SK-N-MC (cell line): ENCODE measurements at regions not wholly inside any gene's neighbourhood (a gene's known extent, or its start where the extent isn't known, plus 50 kb on each side); places are given as distances from the start of the nearest gene placed in this dataset.

ENCODE experiments used
- DNase-seq: peaks from one replicate; pipeline ENCODE4 v3.0.0-alpha.2; 2011; ENCODE audit warnings: low read depth, low spot score
- H3K27ac ChIP-seq: fragments of 200-600 bp; sonication (generic); 2 replicates; pipeline ENCODE4 v1.5.1; 2016; ENCODE audit warnings: mixed run types
- H3K36me3 ChIP-seq: fragments of 200-600 bp; sonication (generic); 2 replicates; pipeline ENCODE4 v1.6.1; 2017; ENCODE audit warnings: antibody characterized with exemption, low read length, mixed read lengths; ENCODE audit not compliant: insufficient read depth
- H3K4me3 ChIP-seq: fragments of 200-600 bp; sonication (generic); 2 replicates; pipeline ENCODE4 v1.5.1; 2016
- H3K9ac ChIP-seq: fragments of 200-600 bp; sonication (generic); 2 replicates; pipeline ENCODE4 v1.8.0; 2017; ENCODE audit warnings: mixed run types, mixed read lengths; ENCODE audit not compliant: insufficient read length
- H3K9me3 ChIP-seq: fragments of 200-600 bp; sonication (generic); 2 replicates; pipeline ENCODE4 v1.6.1; 2017; ENCODE audit warnings: low read depth, mild to moderate bottlenecking, antibody characterized with exemption, low read length, moderate library complexity, mixed read lengths
- EZH2 ChIP-seq: fragments of 200-600 bp; sonication (generic); IDR thresholded peaks from one replicate; pipeline ENCODE4 v1.6.1; 2017; ENCODE audit warnings: antibody characterized with exemption
- FOXP2 ChIP-seq: optimal IDR thresholded peaks from 2 replicates; pipeline ENCODE3; 2011; ENCODE audit warnings: mild to moderate bottlenecking, moderate library complexity; ENCODE audit not compliant: insufficient read depth; ENCODE audit errors: extremely low read length, control extremely low read depth
- POLR2AphosphoS5 ChIP-seq: IDR thresholded peaks from 2 replicates; pipeline ENCODE4 v1.6.1; 2012; ENCODE audit warnings: mild to moderate bottlenecking, low read depth, low read length, borderline replicate concordance

DNA sequence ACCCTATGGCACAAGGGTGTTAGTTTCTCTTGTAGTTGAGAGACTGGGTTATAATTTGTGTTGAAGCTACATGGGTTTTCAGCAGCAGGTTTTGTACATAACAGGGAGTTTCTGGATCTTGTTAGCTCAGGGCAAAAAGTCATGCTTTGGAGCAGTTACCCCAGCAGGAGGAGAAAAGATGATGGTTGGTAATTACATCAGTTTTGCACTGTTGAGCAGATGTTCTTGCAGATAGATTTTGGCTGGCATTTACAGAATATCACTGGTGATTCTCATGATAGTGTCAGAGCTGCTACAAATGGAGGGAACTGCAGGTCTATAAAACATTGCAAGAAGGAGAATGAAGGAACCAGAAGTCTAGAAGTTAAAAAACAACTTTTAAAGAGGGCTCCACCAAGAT lies 215.2 kb upstream of the ATP5MC3 start:
- no peaks in the 10 kb centered on the region for H3K36me3 ChIP-seq
- no peak overlapping the region for H3K9ac ChIP-seq
- 0 out of 2 replicates have a peak overlapping the region, but pooled peaks have one; percentile 14 for H3K4me3 ChIP-seq
- H3K27ac ChIP-seq: peak overlapping the region; percentile 89
- TF ChIP-seq POLR2AphosphoS5 (no peak), FOXP2 (no peak), EZH2 (no peak)
- DNase-seq: no peak
- H3K9me3 ChIP-seq: no peaks in the 10 kb centered on the region

DNA sequence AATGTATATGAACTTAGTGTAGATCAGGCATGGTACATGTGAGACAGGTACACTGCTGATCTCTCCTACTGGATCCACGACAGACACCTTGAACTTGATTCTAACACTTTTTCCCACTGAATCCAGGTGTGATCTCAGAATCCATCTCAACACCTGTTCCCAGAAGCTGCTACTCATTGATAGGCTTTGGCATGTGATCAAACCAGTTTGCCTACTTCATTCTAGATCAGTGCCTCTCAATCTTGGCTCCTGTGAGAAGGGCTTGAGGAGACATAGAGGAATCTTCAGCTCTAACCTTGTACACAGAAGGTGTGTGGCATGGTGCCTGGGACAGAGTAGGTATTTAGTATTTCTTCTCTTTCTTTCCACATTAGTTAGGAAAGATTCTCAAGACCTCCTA lies 212.3 kb upstream of the ATP5MC3 start:
- DNase-seq: no peak
- TF ChIP-seq POLR2AphosphoS5: no peak
- TF ChIP-seq FOXP2: no peak
- TF ChIP-seq EZH2: no peak
- Histone ChIP-seq H3K4me3 (no peak overlapping the region), H3K27ac (no peak overlapping the region), H3K36me3 (no peaks in the 10 kb centered on the region), H3K9me3 (no peaks in the 10 kb centered on the region), H3K9ac (no peak overlapping the region)

DNA sequence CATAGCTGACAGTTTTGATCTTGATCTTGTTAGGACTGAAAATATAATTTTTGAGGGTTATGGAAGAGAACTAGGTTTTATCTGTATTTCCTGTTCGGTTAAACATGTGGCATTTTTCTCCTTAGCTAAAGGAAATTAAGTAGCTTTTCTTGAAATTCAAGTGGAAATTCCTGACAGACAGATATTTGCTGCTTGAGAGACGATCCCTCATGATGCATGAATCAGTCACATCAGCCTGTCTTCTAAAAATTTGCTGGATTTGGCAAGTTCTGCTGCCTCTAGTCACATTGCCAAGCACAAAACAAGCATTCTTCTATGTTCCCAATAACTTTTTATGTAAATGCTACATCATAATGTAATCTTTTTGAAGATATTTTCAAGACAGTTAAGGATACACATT lies 201.8 kb upstream of the ATP5MC3 start:
- Histone ChIP-seq H3K4me3 (peak overlapping the region; percentile 46), H3K9ac (no peak overlapping the region), H3K36me3 (no peaks in the 10 kb centered on the region), H3K9me3 (peaks cover 6% of the 10 kb centered on the region; the same call in 1 of the 2 replicates), H3K27ac (peak overlapping the region; percentile 90)
- no peak for DNase-seq
- no peak for TF ChIP-seq FOXP2
- TF ChIP-seq EZH2: no peak
- no peak for TF ChIP-seq POLR2AphosphoS5

DNA sequence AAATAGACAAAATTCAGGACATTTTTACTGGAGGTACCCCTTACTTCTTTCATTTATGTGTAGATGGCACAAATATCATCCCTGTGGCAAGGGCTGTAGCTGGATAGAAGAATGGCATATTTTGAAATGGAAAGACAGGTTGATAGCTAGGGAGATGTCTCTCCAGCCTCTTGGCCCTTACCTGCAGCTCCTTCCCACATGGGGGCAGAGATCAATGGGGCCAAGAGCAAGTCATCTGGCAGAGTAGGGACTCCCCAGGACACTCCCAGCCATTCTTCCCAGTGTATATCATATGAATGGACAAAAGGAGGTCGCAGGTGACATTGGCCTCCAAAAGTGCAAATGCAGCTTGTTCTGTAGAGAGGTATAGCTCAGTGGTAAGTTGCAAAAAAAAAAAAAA lies 192.2 kb upstream of the ATP5MC3 start:
- no peak for TF ChIP-seq EZH2
- no peak for TF ChIP-seq POLR2AphosphoS5
- TF ChIP-seq FOXP2: no peak
- Histone ChIP-seq H3K4me3 (peak overlapping the region; percentile 64), H3K9me3 (no peaks in the 10 kb centered on the region), H3K9ac (no peak overlapping the region), H3K36me3 (no peaks in the 10 kb centered on the region), H3K27ac (peak overlapping the region; percentile 98)
- no peak for DNase-seq

DNA sequence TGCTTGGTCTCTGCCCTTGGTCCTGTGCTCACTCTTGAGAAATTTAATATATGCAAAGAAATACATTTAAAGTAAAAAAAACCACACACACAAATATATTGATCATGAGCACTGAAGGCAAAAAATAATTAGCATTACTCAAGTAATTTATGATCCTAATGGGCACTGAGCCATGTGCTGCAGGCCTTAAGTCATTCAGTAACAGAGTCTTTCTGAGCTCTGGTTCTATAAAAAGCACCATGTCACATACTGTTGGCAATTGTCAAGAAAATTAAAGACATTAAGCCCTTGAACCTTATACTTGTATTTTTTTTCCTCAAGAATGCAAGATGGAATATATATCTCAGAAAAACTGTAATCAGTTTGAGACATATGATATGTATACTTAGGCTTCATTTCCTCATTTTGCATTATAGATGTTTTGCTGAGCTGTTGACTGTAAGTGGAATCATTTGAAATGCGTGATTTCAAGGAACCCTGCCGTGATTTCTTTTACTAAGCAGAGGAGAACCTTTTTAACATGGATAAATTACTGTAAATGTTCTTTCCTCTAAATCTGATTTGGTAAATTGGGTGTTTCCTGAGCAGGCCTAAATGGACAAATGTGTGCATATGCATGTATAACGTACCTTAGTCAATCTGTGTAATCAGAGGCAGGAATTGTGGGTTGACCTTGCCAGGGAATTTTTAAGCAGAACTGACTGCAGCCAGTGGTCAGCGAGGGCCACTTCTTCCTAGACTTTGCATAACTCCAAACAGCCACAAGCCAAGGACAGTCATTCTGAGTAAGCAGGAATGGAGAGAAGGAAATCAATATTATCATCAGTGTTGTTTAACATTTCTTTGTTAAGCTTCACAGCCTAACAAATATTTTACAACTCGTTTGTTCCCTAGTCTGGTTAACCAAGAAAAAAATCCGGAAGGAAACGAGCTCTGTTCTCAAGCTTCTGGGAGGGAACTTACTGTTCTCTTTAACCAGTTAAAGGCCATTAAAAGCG lies 191.5 kb upstream of the ATP5MC3 start:
- Histone ChIP-seq H3K4me3 (peak overlapping the region; percentile 64), H3K9ac (peak overlapping the region; percentile 7), H3K36me3 (no peaks in the 10 kb centered on the region), H3K27ac (peak overlapping the region; percentile 98), H3K9me3 (no peaks in the 10 kb centered on the region)
- DNase-seq: peak; percentile 95
- TF ChIP-seq EZH2: no peak
- TF ChIP-seq POLR2AphosphoS5: no peak; the same call in 1 of the 2 replicates
- TF ChIP-seq FOXP2: peak; percentile 42

DNA sequence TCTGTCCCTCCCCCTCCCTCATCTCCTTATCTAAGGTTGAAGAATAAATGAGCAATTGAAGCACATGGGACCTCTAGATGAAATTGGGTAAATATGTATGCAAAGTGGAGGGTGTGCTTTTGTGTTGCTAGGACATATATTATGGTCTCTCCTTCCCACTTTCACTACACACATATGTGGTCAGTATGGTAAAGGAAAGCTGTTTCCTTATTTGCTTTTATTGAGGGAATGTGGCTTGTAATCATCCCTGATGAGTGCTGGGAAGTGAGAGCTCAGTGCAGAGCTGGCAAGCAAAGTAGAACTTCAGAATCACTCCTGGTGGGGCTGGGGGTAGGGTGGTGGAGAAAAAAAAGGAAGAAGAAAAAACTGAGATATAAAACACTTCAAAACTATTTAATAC lies 189.9 kb upstream of the ATP5MC3 start:
- Histone ChIP-seq H3K36me3 (no peaks in the 10 kb centered on the region), H3K9me3 (no peaks in the 10 kb centered on the region), H3K9ac (peak overlapping the region; percentile 2), H3K27ac (peak overlapping the region; percentile 98), H3K4me3 (peak overlapping the region; percentile 64; the same call in 1 of the 2 replicates)
- TF ChIP-seq FOXP2: no peak
- no peak for TF ChIP-seq EZH2
- TF ChIP-seq POLR2AphosphoS5: no peak
- no peak for DNase-seq

DNA sequence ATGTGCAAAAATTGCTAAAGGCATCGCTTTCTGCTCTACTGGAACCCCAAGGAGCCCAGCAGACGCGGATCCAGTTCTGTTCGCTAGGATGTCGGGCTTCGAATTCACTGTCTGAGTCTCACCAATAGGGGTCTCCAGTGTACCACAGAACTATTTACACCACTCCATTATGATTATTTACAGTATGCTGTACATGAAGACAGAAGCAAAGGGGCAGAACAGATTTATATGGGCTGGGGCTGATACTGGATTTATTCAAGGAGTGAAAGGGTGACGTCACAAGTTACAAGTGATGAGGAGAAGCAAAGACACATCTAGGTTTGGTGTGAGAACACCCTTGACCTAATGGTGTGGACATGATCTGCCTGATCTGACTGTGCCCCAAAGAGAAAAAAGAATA lies 185.3 kb upstream of the ATP5MC3 start:
- H3K9ac ChIP-seq: peak overlapping the region; percentile 55
- H3K4me3 ChIP-seq: peak overlapping the region; percentile 40; the same call in 1 of the 2 replicates
- peak; percentile 86 for DNase-seq
- H3K36me3 ChIP-seq: no peaks in the 10 kb centered on the region
- TF ChIP-seq POLR2AphosphoS5: no peak; the same call in 1 of the 2 replicates
- no peak for TF ChIP-seq EZH2
- no peak for TF ChIP-seq FOXP2
- peak overlapping the region; percentile 85 for H3K27ac ChIP-seq
- H3K9me3 ChIP-seq: no peaks in the 10 kb centered on the region

DNA sequence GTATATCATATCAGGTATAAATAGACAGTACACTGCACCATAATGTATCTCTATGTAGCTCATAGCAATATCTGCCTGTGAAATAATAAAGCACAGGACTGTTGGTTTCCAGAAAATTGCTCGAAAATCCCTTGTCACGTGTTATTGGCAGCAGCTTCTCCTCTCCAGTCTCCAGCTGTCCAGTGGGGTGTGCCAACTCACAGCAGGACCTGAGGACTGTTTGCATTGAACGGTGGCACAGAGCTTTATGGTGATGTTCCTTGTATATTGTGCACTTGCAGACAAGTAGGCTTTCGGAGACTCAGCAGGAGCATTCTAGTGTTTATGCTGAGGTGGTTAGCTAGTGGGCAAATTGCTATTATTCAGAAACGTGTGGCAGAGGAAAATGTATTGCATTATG lies 182.2 kb upstream of the ATP5MC3 start:
- H3K9me3 ChIP-seq: no peaks in the 10 kb centered on the region
- no peak overlapping the region for H3K27ac ChIP-seq
- TF ChIP-seq POLR2AphosphoS5: no peak
- H3K9ac ChIP-seq: no peak overlapping the region
- no peak for DNase-seq
- H3K36me3 ChIP-seq: no peaks in the 10 kb centered on the region
- peak overlapping the region; percentile 16; the same call in 1 of the 2 replicates for H3K4me3 ChIP-seq
